HG03521 (cell line): ENCODE measurements at regions not wholly inside any gene's neighbourhood (a gene's known extent, or its start where the extent isn't known, plus 50 kb on each side); places are given as distances from the start of the nearest gene placed in this dataset.
"Not testable (repeated sequence)": the region's sequence is repeated elsewhere in the genome, so short reads cannot be mapped to it uniquely, and the experiment has no call there.

Source experiments
- ATAC-seq: cut with Tn5 transposase; IDR thresholded peaks from one replicate; pipeline ENCODE4 v1.9.1; 2021; ENCODE audit warnings: mild to moderate bottlenecking, moderate library complexity; ENCODE audit not compliant: unreplicated experiment

- ATAC-seq: no peak
Observed at GRCh38 chr18:70554854-70555445, 266.1 kb downstream of the SOCS6 start.

GRCh38 chr18:70553936-70554260 lies 265.1 kb downstream of the SOCS6 start:
- no peak for ATAC-seq

GRCh38 chr18:70553245-70553935 lies 264.5 kb downstream of the SOCS6 start:
- no peak for ATAC-seq

- no peak for ATAC-seq
Observed at GRCh38 chr18:70536370-70537062, 247.7 kb downstream of the SOCS6 start.

GRCh38 chr18:70535041-70535440 lies 246.2 kb downstream of the SOCS6 start:
- ATAC-seq: no peak

GRCh38 chr18:70525322-70525721 lies 236.5 kb downstream of the SOCS6 start:
- not testable (repeated sequence) for ATAC-seq

GRCh38 chr18:70523792-70524182 lies 234.9 kb downstream of the SOCS6 start:
- ATAC-seq: no peak

GRCh38 chr18:70523035-70523791 lies 234.4 kb downstream of the SOCS6 start:
- ATAC-seq: no peak

GRCh38 chr18:70522183-70522680 lies 233.4 kb downstream of the SOCS6 start:
- no peak for ATAC-seq

GRCh38 chr18:70520867-70521266 lies 232.0 kb downstream of the SOCS6 start:
- ATAC-seq: no peak

- no peak for ATAC-seq
Observed at GRCh38 chr18:70513502-70514171, 224.8 kb downstream of the SOCS6 start.

GRCh38 chr18:70507970-70508369 lies 219.1 kb downstream of the SOCS6 start:
- no peak for ATAC-seq

GRCh38 chr18:70506511-70506910 lies 217.7 kb downstream of the SOCS6 start:
- no peak for ATAC-seq

- ATAC-seq: no peak
Observed at GRCh38 chr18:70503060-70503459, 214.2 kb downstream of the SOCS6 start.

- no peak for ATAC-seq
Observed at GRCh38 chr18:70501358-70501757, 212.5 kb downstream of the SOCS6 start.

GRCh38 chr18:70500748-70501147 lies 211.9 kb downstream of the SOCS6 start:
- no peak for ATAC-seq

- ATAC-seq: no peak
Observed at GRCh38 chr18:70499218-70499691, 210.4 kb downstream of the SOCS6 start.

- ATAC-seq: no peak
Observed at GRCh38 chr18:70496353-70497294, 207.8 kb downstream of the SOCS6 start.

- ATAC-seq: no peak
Observed at GRCh38 chr18:70494524-70494923, 205.7 kb downstream of the SOCS6 start.

GRCh38 chr18:70493461-70493860 lies 204.6 kb downstream of the SOCS6 start:
- no peak for ATAC-seq
